Uterus (tissue), 2 donors: ENCODE measurements at regions not wholly inside any gene's neighbourhood (a gene's known extent, or its start where the extent isn't known, plus 50 kb on each side); places are given as distances from the start of the nearest gene placed in this dataset.

Experiments used
- CTCF ChIP-seq, 4 experiments: fragments of 200-600 bp in 2 of 4; fragments of 450-650 bp in 2 of 4; sonication (generic) in 2 of 4; IDR thresholded peaks; one replicate each; pipeline ENCODE4 v1.5.1; 2016 to 2019; ENCODE audit warnings: antibody characterized with exemption in 4 of 4, mild to moderate bottlenecking in 2 of 4, moderate library complexity in 1 of 4
- POLR2A ChIP-seq, 2 donors: fragments of 450-650 bp; IDR thresholded peaks; one replicate each; pipeline ENCODE4 v1.6.1; 2016; ENCODE audit warnings: antibody characterized with exemption in 2 of 2, mild to moderate bottlenecking in 1 of 2, moderate library complexity in 1 of 2

GRCh38 chr6:164124473-164124872 lies 710.0 kb downstream of the QKI start:
- no peak for TF ChIP-seq POLR2A (IDR thresholded peaks at IDR 0.05)
- TF ChIP-seq CTCF (IDR thresholded peaks at IDR 0.05) = no peak
